HEK293 (cell line): ENCODE measurements at regions not wholly inside any gene's neighbourhood (a gene's known extent, or its start where the extent isn't known, plus 50 kb on each side); places are given as distances from the start of the nearest gene placed in this dataset.

Experiments used
- ATF2 ChIP-seq: fragments of 450-650 bp; formaldehyde crosslinking; IDR thresholded peaks from 2 replicates; pipeline ENCODE4 v1.5.1; 2016; ENCODE audit warnings: missing biosample characterization, missing genetic modification characterization, low read depth
- CTCF ChIP-seq: fragments of 450-650 bp; formaldehyde crosslinking; IDR thresholded peaks from 2 replicates; pipeline ENCODE4 v1.5.1; 2016; ENCODE audit warnings: missing biosample characterization, missing genetic modification characterization
- ZBTB1 ChIP-seq: fragments of 450-650 bp; formaldehyde crosslinking; IDR thresholded peaks from 2 replicates; pipeline ENCODE4 v1.5.1; 2016; ENCODE audit warnings: missing biosample characterization, missing genetic modification characterization
- ZBTB7A ChIP-seq: fragments of 450-650 bp; formaldehyde crosslinking; IDR thresholded peaks from 2 replicates; pipeline ENCODE4 v1.5.1; 2016; ENCODE audit warnings: low read depth, missing biosample characterization, missing genetic modification characterization
- ZNF121 ChIP-seq: fragments of 450-650 bp; formaldehyde crosslinking; IDR thresholded peaks from 2 replicates; pipeline ENCODE4 v1.5.1; 2016; ENCODE audit warnings: missing biosample characterization, missing genetic modification characterization
- ZNF280D ChIP-seq: fragments of 450-650 bp; formaldehyde crosslinking; IDR thresholded peaks from 2 replicates; pipeline ENCODE4 v1.5.1; 2016; ENCODE audit warnings: missing biosample characterization, missing genetic modification characterization
- ZNF433 ChIP-seq: fragments of 450-650 bp; formaldehyde crosslinking; IDR thresholded peaks from 2 replicates; pipeline ENCODE4 v1.5.1; 2016; ENCODE audit warnings: missing biosample characterization, missing genetic modification characterization, low read depth
- ZNF521 ChIP-seq: fragments of 450-650 bp; formaldehyde crosslinking; IDR thresholded peaks from 2 replicates; pipeline ENCODE4 v1.5.1; 2017; ENCODE audit warnings: missing biosample characterization, mild to moderate bottlenecking, missing genetic modification characterization
- ZNF530 ChIP-seq: fragments of 450-650 bp; formaldehyde crosslinking; IDR thresholded peaks from 2 replicates; pipeline ENCODE4 v1.5.1; 2016; ENCODE audit warnings: low read depth, missing biosample characterization, missing genetic modification characterization
- ZNF664 ChIP-seq: fragments of 450-650 bp; formaldehyde crosslinking; IDR thresholded peaks from 2 replicates; pipeline ENCODE4 v1.5.1; 2016; ENCODE audit warnings: missing biosample characterization, missing genetic modification characterization
- ZNF692 ChIP-seq: fragments of 450-650 bp; formaldehyde crosslinking; IDR thresholded peaks from 2 replicates; pipeline ENCODE4 v1.5.1; 2016; ENCODE audit warnings: missing biosample characterization, missing genetic modification characterization
- ZSCAN5A ChIP-seq: fragments of 450-650 bp; formaldehyde crosslinking; IDR thresholded peaks from 2 replicates; pipeline ENCODE4 v1.5.1; 2016; ENCODE audit warnings: missing biosample characterization, missing genetic modification characterization

GRCh38 chr4:143035661-143036060 is 149.1 kb upstream of the USP38 start:
- TF ChIP-seq ZNF692 (tag by site-specific recombination) (no peak), CTCF (tag by site-specific recombination) (no peak), ZSCAN5A (no peak), ZNF530 (tag by site-specific recombination) (no peak), ATF2 (no peak), ZNF664 (tag by site-specific recombination) (no peak), ZBTB1 (tag by site-specific recombination) (no peak), ZNF121 (tag by site-specific recombination) (no peak), ZBTB7A (no peak), ZNF521 (tag by site-specific recombination) (no peak), ZNF433 (no peak), ZNF280D (no peak)
